GM18507 (cell line): ENCODE measurements at regions not wholly inside any gene's neighbourhood (a gene's known extent, or its start where the extent isn't known, plus 50 kb on each side); places are given as distances from the start of the nearest gene placed in this dataset.

ENCODE experiments used
- DNase-seq: peaks from one replicate; pipeline ENCODE4 v3.0.0; 2011; ENCODE audit warnings: low read depth; ENCODE audit not compliant: insufficient read length; ENCODE audit errors: extremely low spot score
- FAIRE-seq: peaks from 2 replicates; lab custom pipeline; 2011; peaks lifted over from hg19 to GRCh38; lab: Jason Lieb, UNC

DNA sequence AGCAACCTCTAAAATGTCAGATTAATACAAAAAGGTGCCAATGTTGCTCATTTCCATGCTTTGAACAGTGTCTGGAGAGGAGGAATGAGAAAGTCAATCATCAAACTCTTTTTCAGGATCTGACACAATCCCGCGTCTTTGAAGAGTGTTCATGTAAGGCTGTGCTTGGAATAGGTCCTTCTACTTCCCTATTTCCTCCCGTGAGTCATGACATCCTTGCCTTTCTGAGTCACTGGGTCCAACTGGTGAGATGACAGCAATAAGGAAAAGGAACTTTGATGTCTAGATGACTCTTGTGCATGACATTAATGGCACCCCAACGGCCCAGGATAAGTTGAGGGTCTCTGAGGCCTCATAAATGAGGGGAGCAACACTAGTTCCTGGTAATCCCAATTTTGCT is 109.0 kb upstream of the CELF4 start:
- FAIRE-seq: no peak

DNA sequence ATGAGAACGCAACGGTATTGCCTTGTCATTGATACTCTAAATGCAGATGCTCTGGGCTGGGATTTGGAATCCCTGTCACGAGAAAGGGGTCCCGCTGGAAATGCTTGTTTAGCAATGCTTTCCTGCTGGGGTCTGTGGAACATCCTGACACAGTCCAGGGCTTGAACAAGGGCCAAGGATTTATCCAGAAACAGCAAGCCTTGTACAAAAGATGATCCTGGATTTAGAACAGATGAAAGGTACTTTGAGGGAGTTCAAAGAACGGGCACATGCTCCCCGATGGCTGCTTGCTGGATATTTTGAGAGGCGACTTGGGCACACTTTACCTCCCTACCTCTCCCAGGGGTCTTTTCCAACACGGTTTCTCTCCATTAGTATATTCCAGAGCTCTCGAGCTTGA is 108.1 kb upstream of the CELF4 start:
- FAIRE-seq (no peak), DNase-seq (no peak)

More for the DNA sequence above, 109.0 kb upstream of the CELF4 start:
- no peak for DNase-seq

DNA sequence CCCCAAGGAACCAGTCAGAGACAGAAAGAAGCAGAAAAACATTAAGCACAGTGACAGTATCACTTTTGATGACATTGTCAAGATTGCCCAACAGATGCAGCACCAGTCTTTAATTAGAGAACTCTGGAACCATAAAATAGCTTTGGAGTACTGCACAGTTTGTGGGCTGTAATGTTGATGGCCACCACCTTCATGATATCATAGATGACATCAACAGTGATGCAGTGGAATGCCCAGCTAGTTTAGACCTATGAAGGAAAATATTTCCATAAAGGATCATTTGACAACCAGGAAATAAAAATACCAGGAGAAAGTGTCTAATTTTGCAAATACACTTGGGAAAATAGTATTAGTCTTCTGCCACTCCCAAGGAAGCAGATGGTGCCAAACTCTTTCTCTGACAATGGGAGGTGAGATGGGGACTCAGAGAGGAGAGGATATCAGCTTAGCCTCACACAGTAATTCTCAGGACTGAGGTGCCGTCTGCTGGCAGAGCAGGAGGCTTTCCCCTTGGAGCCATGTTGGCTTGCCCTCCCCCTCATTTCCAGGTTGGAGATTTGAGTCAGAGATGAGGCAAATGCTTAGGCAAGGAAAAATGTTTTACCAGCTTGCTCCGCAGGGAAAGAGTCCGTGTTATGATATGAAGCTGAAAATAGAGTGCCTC is 107.5 kb upstream of the CELF4 start:
- FAIRE-seq (no peak), DNase-seq (no peak)

DNA sequence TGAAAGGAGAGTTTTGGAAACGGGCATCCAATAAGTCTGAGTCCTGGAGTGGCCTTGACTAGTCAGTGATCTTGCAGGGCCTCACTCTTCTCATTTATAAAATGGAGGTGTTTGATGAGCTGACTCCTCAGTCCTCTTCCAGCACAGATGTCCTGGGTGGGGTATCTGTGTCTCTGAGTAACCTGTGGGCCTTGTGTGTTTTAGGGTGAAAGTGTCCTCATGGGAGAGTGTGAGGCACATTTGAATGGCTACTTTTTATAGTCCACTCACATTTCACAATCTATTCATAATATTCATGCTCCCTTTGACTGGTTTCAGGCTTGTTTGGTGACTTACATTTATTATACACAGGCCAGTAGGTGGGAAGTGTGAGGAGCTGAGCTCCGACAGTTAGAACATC is 106.4 kb upstream of the CELF4 start:
- FAIRE-seq: no peak
- no peak for DNase-seq

DNA sequence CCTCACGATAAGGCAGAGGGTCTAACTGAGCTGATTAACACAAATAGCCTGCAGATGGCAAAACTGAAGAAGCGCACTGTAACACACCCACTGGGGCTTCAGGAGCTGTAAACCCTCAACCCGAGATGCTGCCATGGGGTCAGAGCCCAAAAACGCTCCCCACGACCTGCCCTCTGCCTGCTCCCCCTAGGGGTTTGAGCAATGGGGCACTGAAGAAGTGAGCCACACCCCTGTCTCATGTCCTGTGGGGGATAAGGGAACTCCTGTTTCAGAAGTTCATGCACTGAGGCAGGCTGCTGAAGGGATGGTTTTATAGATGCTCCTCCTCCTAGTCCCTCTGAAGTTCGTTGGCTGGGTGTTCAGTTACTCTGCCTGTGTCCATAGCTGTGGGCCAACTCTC is 105.9 kb upstream of the CELF4 start:
- FAIRE-seq: no peak
- no peak for DNase-seq

DNA sequence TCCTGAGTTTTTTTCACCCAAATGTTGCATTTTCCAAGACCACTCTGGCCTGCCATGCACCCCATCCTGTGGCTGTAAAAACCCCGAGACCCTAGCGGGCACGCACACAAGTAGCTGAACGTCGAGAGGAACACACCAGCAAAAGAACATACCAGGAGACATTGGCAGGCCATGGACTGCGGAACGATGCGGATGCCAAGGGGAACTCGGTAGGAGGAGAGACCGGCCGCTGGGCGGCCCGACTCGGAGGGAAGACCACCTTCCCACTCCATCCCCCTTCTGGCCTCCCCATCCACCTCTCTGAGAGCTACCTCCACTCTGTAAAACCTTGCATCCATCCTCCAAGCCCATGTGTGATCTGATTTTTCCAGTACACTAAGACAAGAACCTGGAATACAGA is 105.5 kb upstream of the CELF4 start:
- DNase-seq (no peak), FAIRE-seq (no peak)

DNA sequence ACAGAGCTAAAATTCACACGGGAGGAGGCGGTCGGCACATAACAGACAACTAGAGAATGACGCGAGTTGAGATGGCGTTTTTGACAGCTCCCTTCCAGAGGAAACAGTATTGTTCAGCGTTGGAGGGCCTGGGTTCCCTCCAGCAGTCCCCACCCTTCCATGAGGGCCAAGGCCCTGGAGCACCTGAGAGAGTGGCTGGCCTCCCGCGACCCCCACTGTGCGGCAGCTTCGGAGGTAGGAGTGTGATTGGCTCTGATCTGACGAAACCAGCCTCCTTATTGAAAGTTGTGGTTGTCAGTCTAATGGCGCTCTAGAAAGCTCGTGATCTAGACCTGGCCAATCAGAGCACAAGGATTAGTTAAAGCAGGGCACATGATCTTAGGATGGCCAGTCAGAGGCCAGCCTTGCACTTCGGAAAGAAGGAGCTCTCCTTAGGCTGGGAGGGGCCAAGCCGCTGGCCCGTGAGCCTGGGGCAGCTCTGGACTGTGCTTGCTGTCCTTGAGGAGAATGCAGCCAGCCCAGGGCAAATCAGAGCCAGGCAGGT is 104.5 kb upstream of the CELF4 start:
- DNase-seq (no peak), FAIRE-seq (no peak)

DNA sequence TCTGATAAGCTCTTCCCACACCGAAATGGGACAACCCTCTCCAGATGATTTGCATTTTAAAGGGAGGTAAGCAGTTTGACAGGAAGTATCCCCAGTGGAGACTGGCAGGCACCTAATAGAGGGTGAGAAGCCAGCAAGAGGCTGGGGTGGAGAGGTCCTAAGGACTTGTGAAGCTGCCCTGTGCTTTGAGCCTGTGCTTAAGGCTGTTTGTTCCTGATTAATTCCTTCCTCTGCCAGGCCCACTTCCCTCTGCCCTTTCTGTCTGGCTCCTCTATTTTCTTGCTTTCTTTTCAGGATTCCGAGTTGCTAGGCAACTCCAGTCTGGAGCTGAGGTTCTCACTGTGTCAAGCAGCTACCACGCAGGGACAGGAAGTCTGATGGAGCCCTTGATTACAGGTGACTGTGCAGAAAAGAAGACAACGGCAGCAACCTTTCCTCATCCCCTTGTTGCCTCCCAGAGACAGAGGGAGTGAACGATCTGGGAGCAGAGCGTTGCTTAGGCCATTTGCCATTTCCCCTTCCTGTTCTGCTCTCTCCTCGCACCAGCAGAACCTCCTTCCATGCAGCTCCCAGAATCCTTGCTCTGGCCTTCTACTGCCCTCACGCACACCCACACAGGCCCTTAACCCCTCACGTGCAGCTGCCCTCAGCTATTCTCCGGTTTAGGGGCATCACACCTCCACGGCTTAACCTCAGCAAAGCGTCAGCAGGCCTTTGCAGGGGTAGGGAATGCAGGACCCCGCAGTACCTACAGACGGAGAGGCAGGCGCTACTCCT is 103.6 kb upstream of the CELF4 start:
- no peak for DNase-seq
- no peak for FAIRE-seq

DNA sequence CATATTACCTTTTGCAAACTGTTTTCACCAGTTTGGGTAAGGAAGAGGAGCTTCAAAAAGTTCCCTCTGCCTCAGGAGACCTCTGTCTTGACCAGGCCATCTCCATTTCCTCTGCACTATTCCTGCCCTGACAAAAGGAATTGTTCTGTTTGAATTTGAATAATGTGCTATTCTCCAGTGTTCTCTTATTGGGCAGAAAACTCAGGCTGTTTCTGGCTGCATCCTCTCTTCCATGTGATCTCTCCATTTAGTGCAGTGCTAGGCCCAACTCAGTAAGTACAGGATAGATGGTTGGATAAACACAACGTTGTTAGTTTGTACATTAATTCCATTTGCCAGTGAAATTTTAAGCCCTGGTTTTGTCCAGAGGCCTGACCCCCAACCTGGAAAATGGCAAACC is 102.2 kb upstream of the CELF4 start:
- DNase-seq (no peak), FAIRE-seq (no peak)

DNA sequence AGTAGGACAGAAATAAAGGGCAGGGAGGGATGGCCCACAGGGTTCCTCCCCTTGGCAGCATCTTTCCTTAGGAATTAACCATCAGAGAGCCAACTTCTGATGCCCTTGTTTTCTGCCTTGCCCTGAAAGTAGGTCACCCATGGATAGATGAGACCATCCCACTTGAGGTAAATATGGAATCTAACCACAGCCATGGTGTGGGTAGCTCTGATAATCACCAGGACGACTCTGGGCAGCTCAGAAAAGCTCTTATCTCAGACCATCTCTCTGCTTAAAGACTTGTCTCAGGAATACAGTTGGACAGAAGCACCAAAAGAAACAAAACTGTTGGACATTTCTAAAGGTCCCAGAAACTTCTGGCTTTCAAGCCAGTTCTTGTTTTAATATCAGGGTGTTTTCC is 101.4 kb upstream of the CELF4 start:
- no peak for DNase-seq
- no peak for FAIRE-seq

DNA sequence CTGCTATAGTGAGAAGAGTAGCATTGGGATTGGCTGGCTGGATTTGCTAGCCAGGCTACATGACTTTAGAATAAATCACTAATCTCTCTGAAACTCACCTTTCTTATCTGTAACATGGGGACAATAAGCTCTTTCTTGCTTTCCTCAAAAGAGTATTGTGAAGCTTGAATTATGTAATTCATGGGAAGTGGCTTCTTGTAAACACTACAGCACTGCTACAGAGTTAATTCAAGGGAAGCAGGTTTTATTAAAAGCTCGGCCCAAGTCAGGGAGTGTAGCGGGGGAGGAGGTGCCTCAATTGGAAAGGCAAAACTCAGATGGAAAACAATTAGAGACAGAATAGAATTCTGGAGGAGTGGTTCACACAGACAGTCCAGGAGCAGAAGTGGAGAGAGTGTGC is 100.9 kb upstream of the CELF4 start:
- FAIRE-seq (no peak), DNase-seq (no peak)

DNA sequence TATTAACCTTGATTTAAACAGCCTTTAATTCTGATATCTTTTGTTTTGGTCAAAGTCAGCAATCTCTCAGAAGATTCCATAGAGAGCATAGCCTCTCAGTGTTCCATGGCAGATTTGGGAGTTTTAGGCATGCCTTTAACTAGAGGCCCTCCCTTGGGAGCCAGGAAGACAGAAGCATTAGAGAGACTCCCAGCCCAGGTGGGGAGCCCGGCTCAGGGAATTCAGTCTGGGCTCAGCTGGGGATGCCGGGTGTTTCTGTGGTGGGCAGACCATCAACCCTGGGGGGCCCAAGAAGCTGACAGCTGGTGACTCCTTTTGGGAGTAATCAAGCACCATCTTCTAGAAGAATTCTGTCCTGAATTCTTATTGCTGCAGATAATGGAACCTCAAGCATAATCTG is 99.7 kb upstream of the CELF4 start:
- FAIRE-seq (no peak), DNase-seq (no peak)

DNA sequence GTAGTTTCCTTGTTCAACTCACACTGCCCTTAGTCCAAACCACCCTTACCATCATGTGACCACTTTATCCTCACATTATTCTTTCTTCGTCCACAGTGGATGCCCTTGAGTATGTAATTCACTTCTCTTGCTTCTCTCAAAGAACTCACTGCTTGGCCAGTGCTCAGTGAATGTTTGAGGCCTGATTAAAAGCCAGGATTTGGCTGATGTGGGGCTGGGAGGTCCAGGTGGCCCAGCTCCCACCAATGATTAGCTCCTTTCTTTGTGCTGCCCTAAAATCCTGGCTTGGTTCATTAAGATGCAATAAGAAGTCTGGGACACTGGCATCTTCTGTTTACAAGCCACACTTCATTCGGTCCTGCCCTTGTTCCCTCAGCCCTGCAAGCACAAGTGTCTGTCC is 97.8 kb upstream of the CELF4 start:
- FAIRE-seq (no peak), DNase-seq (no peak)

DNA sequence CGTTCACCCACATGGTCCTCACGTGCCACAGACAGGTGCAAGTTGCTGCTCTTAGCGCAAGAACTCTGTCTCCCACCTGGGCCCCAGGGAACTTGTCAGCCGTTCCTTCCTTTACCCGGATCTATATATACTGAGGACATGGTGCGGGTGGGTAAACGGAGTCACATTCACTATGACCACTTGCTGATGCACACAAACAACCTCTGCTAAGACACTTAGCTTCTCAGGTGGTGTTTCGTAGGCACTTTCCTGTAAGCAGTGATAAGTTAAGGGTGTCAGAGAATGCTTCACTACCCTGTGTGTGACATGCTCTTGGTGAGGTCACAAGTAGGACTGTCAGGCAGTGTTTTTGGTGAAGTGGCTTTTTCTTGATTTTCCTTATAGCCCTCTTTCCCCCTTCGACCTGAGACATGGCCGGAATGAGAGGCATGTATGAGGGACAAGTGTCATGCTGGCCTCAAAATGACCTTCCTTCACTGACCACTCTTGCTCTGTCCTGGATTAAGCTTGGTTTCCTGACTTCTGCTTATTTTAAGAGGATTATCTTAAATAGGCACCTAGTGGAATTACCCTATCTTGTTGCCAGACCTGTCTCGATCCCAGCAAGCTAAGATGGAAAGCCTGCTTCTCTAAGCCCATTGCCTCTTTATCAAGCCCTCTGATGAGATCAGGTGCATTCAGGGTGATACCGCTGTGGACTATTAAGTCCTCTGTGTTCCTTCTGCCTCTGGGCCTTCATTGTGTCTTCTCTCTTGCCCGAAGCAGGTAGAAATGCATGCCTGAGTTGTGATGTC is 97.1 kb upstream of the CELF4 start:
- FAIRE-seq (no peak), DNase-seq (no peak)

DNA sequence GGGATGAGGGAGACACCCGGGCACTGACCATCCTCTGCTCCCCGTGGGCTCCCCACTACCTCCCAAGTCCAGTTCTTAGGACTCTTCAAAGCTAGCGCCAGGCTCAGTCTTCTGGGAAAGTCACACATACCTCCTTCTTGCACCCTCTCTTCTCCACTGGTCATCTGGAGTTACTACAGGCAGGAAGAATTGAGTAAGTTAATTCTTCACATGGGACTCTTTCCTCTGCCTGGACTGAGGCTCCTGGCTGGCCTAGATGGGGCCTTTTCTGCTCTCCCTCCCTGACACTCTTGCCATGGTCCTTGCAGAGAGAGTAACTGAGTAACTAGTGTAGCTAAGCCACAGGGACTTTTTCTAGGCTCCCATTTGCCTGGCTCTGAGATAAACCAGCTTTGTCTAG is 96.5 kb upstream of the CELF4 start:
- FAIRE-seq: no peak
- DNase-seq: no peak

DNA sequence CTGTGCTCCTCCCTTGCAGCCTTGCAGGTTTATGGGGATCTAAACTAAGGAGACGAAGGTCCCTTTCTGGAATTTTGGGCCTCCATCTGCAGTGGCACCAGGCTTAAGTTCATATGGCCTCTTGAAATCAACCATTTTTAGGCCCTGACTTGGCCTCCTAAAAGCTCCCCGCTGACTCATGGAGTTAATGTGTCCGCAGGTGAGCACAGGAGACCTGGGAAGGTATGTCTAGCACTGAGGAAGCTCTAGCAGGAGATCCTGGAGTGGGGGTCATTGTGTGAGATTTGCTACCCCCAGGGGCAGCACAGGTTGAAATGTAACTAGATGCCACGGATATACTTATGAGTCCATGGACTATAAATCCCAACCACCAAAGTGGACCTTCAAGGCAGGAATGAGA is 95.9 kb upstream of the CELF4 start:
- no peak for FAIRE-seq
- no peak for DNase-seq

DNA sequence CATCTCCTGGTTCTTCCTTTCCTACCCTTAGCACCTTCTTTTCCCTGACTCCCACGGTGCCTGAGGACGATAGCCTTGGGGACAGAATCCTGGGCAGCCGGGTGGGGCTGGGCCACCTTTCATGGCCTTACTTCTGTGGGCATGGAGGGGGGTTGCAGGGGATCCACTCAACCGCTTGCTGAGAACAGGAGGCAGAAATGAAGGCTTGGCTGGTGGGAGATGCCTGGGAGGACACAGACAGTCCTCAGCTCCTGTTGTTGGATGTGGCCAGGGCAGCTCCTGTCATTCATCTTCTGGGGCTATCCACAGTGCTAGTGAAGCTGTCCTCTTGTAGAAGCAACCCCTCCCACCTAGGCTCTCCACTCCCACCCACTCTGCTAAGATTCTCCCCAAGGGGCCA is 95.5 kb upstream of the CELF4 start:
- FAIRE-seq: no peak

DNA sequence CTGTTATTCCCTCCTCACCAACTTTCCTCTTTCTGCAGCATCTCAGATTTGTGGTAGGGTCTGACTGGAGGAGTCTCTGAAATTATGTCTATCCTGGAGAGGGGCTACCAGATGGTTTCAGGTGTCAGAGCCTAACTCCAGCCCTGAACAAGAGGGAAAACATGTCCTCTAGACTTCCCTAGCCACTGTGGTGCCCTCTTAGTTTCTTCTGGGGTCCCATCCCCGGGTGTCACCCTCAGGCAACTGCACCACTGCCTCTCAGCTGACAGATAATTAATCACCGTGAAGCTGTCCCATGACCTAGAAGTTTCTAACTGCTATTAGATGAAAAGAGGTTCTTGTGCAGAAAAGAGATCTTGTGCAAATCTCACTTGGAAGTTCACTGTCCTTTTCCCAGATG is 95.1 kb upstream of the CELF4 start:
- FAIRE-seq: no peak

More for the DNA sequence above, 95.5 kb upstream of the CELF4 start:
- DNase-seq: no peak

DNA sequence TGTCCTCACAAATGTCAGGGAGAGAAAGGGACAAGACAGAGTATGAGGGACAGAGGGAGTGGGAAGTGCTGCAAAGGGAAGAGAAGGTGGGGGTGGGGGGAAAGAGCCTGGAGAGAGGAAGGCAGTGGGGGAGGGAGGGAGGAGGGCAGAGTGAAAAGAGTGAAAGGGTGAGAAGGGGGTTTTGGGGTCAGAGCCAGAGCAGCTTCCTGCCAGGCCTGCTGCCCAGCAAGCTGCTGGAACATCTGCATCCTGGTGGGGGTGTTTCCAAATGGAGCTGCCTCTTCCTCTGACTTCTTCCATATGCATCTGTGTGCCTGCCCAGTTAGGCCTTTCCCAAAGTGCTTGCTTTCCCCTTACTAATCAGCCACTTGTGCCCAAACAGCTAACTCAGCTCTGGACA is 94.3 kb upstream of the CELF4 start:
- DNase-seq (no peak), FAIRE-seq (no peak)

More for the DNA sequence above, 95.1 kb upstream of the CELF4 start:
- DNase-seq: no peak

DNA sequence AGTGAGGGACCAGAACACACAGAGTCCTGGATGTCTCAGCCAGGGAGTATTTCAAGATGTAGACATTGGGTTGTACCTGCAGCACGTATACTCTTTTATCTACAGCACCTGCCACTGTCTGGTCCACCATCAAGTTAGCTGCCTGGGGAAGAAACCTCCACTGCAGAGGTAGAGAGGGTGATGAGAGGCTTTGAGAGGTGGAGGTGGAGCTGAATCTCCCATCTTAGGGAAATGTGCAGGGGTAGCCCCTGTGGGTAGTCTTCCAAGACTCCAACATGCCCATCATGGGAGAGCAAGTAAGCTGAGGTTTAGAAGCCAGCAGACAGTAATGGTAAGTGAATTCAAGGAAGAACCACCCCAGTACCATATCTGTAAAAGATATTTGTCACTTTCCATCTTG is 93.3 kb upstream of the CELF4 start:
- FAIRE-seq (no peak), DNase-seq (no peak)
